Suprapubic skin (tissue), 3 donors: ENCODE measurements at regions not wholly inside any gene's neighbourhood (a gene's known extent, or its start where the extent isn't known, plus 50 kb on each side); places are given as distances from the start of the nearest gene placed in this dataset.

ENCODE experiments used
- EP300 ChIP-seq: sonication (generic); formaldehyde crosslinking; IDR thresholded peaks from one replicate; pipeline ENCODE4 v1.6.1; 2017; ENCODE audit warnings: antibody characterized with exemption
- POLR2A ChIP-seq, 2 donors: fragments of 450-650 bp; IDR thresholded peaks; one replicate each; pipeline ENCODE4 v1.6.1; 2017; ENCODE audit warnings: antibody characterized with exemption in 2 of 2, mild to moderate bottlenecking in 2 of 2, moderate library complexity in 2 of 2
- TF ChIP-seq, protein P1 (sequence below), 2 donors: fragments of 200-600 bp in 1 of 2; fragments of 450-650 bp in 1 of 2; sonication (generic) in 1 of 2; IDR thresholded peaks; one replicate each; pipeline ENCODE4 v1.5.1; 2016 to 2019; ENCODE audit warnings: antibody characterized with exemption in 2 of 2, mild to moderate bottlenecking in 1 of 2, moderate library complexity in 1 of 2

DNA sequence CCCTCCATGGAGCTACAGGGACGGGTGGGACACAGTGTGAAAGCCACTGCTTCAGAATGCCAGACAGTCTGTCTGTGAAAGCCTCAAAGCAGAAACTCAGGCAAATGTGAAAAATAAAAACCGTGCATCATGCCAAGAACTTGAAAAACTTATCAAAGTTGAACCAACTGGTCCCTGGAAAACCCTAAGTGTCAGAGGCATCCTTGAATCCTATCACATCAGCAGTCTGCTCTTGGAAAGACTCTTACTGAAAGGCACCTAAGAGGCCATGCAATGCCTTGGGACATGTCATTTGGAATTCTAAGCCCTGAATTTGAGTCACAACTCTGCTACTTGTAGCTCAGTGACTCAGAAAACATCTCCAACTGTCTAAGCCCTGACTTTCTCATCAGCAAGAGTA lies 62.4 kb upstream of the GRIN2B start:
- TF ChIP-seq, protein P1, sequence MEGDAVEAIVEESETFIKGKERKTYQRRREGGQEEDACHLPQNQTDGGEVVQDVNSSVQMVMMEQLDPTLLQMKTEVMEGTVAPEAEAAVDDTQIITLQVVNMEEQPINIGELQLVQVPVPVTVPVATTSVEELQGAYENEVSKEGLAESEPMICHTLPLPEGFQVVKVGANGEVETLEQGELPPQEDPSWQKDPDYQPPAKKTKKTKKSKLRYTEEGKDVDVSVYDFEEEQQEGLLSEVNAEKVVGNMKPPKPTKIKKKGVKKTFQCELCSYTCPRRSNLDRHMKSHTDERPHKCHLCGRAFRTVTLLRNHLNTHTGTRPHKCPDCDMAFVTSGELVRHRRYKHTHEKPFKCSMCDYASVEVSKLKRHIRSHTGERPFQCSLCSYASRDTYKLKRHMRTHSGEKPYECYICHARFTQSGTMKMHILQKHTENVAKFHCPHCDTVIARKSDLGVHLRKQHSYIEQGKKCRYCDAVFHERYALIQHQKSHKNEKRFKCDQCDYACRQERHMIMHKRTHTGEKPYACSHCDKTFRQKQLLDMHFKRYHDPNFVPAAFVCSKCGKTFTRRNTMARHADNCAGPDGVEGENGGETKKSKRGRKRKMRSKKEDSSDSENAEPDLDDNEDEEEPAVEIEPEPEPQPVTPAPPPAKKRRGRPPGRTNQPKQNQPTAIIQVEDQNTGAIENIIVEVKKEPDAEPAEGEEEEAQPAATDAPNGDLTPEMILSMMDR (IDR thresholded peaks at IDR 0.05), result no peak
- TF ChIP-seq POLR2A (IDR thresholded peaks at IDR 0.05), result no peak
- TF ChIP-seq EP300, result no peak
